ENCODE measurements at regions not wholly inside any gene's neighbourhood (a gene's known extent, or its start where the extent isn't known, plus 50 kb on each side); places are given as distances from the start of the nearest gene placed in this dataset.

GRCh38 chr5:6182271-6182815 lies 196.0 kb downstream of the MED10 start:
- Histone ChIP-seq H3K79me2 (ENCODE audit: insufficient read depth, low read length) (no peaks in the 10 kb centered on the region), H3K9ac (ENCODE audit: low read depth, low read length) (no peak overlapping the region), H3K4me1 (ENCODE audit: insufficient read depth, low read length) (no peaks in the 10 kb centered on the region), H4K20me1 (ENCODE audit: insufficient read depth, low read length) (no peaks in the 10 kb centered on the region), H3K4me2 (ENCODE audit: insufficient read depth, low read length) (no peak overlapping the region), H3K4me3 (ENCODE audit: low read depth in 1 of 2, low read length in 2 of 2) (no peak overlapping the region), H3K27me3 (ENCODE audit: insufficient read depth, low read length, poor library complexity) (no peaks in the 10 kb centered on the region), H3K36me3 (ENCODE audit: insufficient read depth, low read length) (no peaks in the 10 kb centered on the region), H3K9me3 (ENCODE audit: insufficient read depth, low read length, severe bottlenecking) (no peaks in the 10 kb centered on the region), H2AFZ (ENCODE audit: low read depth, low read length) (no peak overlapping the region), H3K27ac (ENCODE audit: low read length) (no peak overlapping the region)
- no peak for DNase-seq
- TF ChIP-seq, protein P1, sequence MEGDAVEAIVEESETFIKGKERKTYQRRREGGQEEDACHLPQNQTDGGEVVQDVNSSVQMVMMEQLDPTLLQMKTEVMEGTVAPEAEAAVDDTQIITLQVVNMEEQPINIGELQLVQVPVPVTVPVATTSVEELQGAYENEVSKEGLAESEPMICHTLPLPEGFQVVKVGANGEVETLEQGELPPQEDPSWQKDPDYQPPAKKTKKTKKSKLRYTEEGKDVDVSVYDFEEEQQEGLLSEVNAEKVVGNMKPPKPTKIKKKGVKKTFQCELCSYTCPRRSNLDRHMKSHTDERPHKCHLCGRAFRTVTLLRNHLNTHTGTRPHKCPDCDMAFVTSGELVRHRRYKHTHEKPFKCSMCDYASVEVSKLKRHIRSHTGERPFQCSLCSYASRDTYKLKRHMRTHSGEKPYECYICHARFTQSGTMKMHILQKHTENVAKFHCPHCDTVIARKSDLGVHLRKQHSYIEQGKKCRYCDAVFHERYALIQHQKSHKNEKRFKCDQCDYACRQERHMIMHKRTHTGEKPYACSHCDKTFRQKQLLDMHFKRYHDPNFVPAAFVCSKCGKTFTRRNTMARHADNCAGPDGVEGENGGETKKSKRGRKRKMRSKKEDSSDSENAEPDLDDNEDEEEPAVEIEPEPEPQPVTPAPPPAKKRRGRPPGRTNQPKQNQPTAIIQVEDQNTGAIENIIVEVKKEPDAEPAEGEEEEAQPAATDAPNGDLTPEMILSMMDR (IDR thresholded peaks at IDR 0.05; ENCODE audit: borderline replicate concordance, extremely low read depth, low read length, poor library complexity, severe bottlenecking), result no peak
- no peak for TF ChIP-seq EZH2 (IDR thresholded peaks at IDR 0.05; ENCODE audit: borderline replicate concordance, low read depth, low read length, severe bottlenecking)
- no peak for ATAC-seq (ENCODE audit: insufficient read depth, low read depth)

DNA sequence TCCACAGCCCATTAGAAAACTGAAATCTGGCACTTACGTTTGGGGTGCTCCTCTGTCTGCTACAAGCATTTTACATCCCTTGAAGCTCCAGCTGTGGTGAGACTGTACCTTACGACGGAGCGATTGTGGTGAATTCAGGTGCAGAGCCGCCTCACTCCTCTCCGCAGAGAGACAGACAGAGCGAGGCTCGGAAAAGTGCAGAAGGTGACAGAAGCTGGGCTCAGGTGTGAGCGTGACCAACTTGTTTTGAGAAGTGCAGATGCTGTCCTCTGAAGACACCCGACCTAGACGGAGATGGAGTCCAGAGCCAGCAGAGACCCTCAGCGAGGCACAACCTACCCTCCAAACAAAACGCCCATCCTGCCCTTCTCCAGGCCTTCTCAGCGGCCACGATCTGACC lies 196.5 kb downstream of the MED10 start:
- H3K4me1 ChIP-seq (ENCODE audit: insufficient read depth, low read length), result no peaks in the 10 kb centered on the region
- no peak overlapping the region for H3K4me3 ChIP-seq (ENCODE audit: low read depth in 1 of 2, low read length in 2 of 2)
- no peak overlapping the region for H2AFZ ChIP-seq (ENCODE audit: low read depth, low read length)
- no peaks in the 10 kb centered on the region for H3K27me3 ChIP-seq (ENCODE audit: insufficient read depth, low read length, poor library complexity)
- H3K79me2 ChIP-seq (ENCODE audit: insufficient read depth, low read length), result no peaks in the 10 kb centered on the region
- no peaks in the 10 kb centered on the region for H3K9me3 ChIP-seq (ENCODE audit: insufficient read depth, low read length, severe bottlenecking)
- TF ChIP-seq, protein P1 (IDR thresholded peaks at IDR 0.05; ENCODE audit: borderline replicate concordance, extremely low read depth, low read length, poor library complexity, severe bottlenecking), result no peak
- TF ChIP-seq EZH2 (IDR thresholded peaks at IDR 0.05; ENCODE audit: borderline replicate concordance, low read depth, low read length, severe bottlenecking), result no peak
- ATAC-seq (ENCODE audit: insufficient read depth, low read depth) (no peak), DNase-seq (no peak)
- H3K9ac ChIP-seq (ENCODE audit: low read depth, low read length), result no peak overlapping the region
- no peak overlapping the region for H3K4me2 ChIP-seq (ENCODE audit: insufficient read depth, low read length)
- H3K36me3 ChIP-seq (ENCODE audit: insufficient read depth, low read length), result no peaks in the 10 kb centered on the region
- H4K20me1 ChIP-seq (ENCODE audit: insufficient read depth, low read length), result no peaks in the 10 kb centered on the region
- H3K27ac ChIP-seq (ENCODE audit: low read length), result no peak overlapping the region

- Histone ChIP-seq H3K4me1 (ENCODE audit: insufficient read depth, low read length) (no peaks in the 10 kb centered on the region), H3K4me2 (ENCODE audit: insufficient read depth, low read length) (no peak overlapping the region), H3K79me2 (ENCODE audit: insufficient read depth, low read length) (no peaks in the 10 kb centered on the region), H3K27me3 (ENCODE audit: insufficient read depth, low read length, poor library complexity) (no peaks in the 10 kb centered on the region), H3K27ac (ENCODE audit: low read length) (no peak overlapping the region), H2AFZ (ENCODE audit: low read depth, low read length) (no peak overlapping the region), H3K9me3 (ENCODE audit: insufficient read depth, low read length, severe bottlenecking) (no peaks in the 10 kb centered on the region), H3K36me3 (ENCODE audit: insufficient read depth, low read length) (no peaks in the 10 kb centered on the region), H4K20me1 (ENCODE audit: insufficient read depth, low read length) (no peaks in the 10 kb centered on the region), H3K4me3 (ENCODE audit: low read depth in 1 of 2, low read length in 2 of 2) (no peak overlapping the region), H3K9ac (ENCODE audit: low read depth, low read length) (no peak overlapping the region)
- ATAC-seq (ENCODE audit: insufficient read depth, low read depth) (no peak), DNase-seq (no peak)
- TF ChIP-seq, protein P1 (IDR thresholded peaks at IDR 0.05; ENCODE audit: borderline replicate concordance, extremely low read depth, low read length, poor library complexity, severe bottlenecking), result no peak
- no peak for TF ChIP-seq EZH2 (IDR thresholded peaks at IDR 0.05; ENCODE audit: borderline replicate concordance, low read depth, low read length, severe bottlenecking)
Observed at GRCh38 chr5:6181147-6181729, 197.1 kb downstream of the MED10 start.
